ENCODE measurements at regions not wholly inside any gene's neighbourhood (a gene's known extent, or its start where the extent isn't known, plus 50 kb on each side); places are given as distances from the start of the nearest gene placed in this dataset.

DNA sequence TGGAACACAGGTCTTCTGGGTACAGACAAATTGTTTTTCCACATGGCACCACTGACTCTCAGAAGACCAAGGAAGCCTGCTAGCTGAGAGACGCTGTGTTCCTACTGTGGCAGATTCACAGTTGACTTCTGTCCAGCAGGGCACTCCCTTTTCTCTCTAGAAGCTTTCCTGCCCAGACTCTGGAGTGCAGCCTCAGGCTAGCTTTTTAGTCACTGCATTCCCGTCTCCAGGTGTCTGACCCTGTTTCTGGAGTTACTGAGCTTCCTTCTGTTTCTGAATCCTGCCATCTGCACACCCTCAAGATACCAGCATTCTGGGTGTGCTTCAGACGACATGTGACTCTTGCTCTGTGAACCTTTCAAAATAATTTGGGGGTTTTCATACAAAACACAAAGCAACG is 125.1 kb downstream of the TMEM200C start:
- no peak overlapping the region for H3K27ac ChIP-seq (ENCODE audit: low read depth)
- no peak overlapping the region; the same call in 1 of the 2 replicates for H2AFZ ChIP-seq
- DNase-seq (ENCODE audit: low spot score) (no peak), ATAC-seq (no peak)
- Mint-ChIP-seq H3K27ac (no peak overlapping the region), H3K4me1 (peaks cover 21% of the 10 kb centered on the region; the same call in 2 of the 3 replicates), H3K27me3 (ENCODE audit: insufficient read depth, low read depth, poor library complexity) (peaks cover 10% of the 10 kb centered on the region), H3K4me3 (no peak overlapping the region), H3K9me3 (no peaks in the 10 kb centered on the region; the same call in 2 of the 3 replicates), H3K36me3 (ENCODE audit: low read depth) (no peaks in the 10 kb centered on the region)
- no peaks in the 10 kb centered on the region for H3F3A ChIP-seq (replicated peaks; ENCODE audit: low read depth)
- TF ChIP-seq POLR2AphosphoS5 (IDR thresholded peaks at IDR 0.05; ENCODE audit: low read depth) (no peak), STAT1 (IDR thresholded peaks at IDR 0.05; ENCODE audit: unreplicated experiment) (no peak), CREB1 (CRISPR knock-in tag; IDR thresholded peaks at IDR 0.05; ENCODE audit: low read depth) (no peak), ZNF331 (CRISPR knock-in tag; IDR thresholded peaks at IDR 0.05; ENCODE audit: low read depth) (no peak), EZH2phosphoT487 (IDR thresholded peaks at IDR 0.05; ENCODE audit: unreplicated experiment) (no peak), JUNB (IDR thresholded peaks at IDR 0.05; ENCODE audit: unreplicated experiment) (no peak), EZH2 (IDR thresholded peaks at IDR 0.05; ENCODE audit: low read depth, unreplicated experiment) (no peak), ZNF114 (CRISPR knock-in tag; IDR thresholded peaks at IDR 0.05) (no peak), NANOG (IDR thresholded peaks at IDR 0.05; ENCODE audit: borderline replicate concordance) (no peak)
- TF ChIP-seq, protein P1, sequence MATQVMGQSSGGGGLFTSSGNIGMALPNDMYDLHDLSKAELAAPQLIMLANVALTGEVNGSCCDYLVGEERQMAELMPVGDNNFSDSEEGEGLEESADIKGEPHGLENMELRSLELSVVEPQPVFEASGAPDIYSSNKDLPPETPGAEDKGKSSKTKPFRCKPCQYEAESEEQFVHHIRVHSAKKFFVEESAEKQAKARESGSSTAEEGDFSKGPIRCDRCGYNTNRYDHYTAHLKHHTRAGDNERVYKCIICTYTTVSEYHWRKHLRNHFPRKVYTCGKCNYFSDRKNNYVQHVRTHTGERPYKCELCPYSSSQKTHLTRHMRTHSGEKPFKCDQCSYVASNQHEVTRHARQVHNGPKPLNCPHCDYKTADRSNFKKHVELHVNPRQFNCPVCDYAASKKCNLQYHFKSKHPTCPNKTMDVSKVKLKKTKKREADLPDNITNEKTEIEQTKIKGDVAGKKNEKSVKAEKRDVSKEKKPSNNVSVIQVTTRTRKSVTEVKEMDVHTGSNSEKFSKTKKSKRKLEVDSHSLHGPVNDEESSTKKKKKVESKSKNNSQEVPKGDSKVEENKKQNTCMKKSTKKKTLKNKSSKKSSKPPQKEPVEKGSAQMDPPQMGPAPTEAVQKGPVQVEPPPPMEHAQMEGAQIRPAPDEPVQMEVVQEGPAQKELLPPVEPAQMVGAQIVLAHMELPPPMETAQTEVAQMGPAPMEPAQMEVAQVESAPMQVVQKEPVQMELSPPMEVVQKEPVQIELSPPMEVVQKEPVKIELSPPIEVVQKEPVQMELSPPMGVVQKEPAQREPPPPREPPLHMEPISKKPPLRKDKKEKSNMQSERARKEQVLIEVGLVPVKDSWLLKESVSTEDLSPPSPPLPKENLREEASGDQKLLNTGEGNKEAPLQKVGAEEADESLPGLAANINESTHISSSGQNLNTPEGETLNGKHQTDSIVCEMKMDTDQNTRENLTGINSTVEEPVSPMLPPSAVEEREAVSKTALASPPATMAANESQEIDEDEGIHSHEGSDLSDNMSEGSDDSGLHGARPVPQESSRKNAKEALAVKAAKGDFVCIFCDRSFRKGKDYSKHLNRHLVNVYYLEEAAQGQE (IDR thresholded peaks at IDR 0.05; ENCODE audit: unreplicated experiment) = no peak
- TF ChIP-seq, protein P2, sequence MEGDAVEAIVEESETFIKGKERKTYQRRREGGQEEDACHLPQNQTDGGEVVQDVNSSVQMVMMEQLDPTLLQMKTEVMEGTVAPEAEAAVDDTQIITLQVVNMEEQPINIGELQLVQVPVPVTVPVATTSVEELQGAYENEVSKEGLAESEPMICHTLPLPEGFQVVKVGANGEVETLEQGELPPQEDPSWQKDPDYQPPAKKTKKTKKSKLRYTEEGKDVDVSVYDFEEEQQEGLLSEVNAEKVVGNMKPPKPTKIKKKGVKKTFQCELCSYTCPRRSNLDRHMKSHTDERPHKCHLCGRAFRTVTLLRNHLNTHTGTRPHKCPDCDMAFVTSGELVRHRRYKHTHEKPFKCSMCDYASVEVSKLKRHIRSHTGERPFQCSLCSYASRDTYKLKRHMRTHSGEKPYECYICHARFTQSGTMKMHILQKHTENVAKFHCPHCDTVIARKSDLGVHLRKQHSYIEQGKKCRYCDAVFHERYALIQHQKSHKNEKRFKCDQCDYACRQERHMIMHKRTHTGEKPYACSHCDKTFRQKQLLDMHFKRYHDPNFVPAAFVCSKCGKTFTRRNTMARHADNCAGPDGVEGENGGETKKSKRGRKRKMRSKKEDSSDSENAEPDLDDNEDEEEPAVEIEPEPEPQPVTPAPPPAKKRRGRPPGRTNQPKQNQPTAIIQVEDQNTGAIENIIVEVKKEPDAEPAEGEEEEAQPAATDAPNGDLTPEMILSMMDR (conservative IDR thresholded peaks at IDR 0.05; ENCODE audit: low read depth in 2 of 2) = no peak
- TF ChIP-seq, protein P3, sequence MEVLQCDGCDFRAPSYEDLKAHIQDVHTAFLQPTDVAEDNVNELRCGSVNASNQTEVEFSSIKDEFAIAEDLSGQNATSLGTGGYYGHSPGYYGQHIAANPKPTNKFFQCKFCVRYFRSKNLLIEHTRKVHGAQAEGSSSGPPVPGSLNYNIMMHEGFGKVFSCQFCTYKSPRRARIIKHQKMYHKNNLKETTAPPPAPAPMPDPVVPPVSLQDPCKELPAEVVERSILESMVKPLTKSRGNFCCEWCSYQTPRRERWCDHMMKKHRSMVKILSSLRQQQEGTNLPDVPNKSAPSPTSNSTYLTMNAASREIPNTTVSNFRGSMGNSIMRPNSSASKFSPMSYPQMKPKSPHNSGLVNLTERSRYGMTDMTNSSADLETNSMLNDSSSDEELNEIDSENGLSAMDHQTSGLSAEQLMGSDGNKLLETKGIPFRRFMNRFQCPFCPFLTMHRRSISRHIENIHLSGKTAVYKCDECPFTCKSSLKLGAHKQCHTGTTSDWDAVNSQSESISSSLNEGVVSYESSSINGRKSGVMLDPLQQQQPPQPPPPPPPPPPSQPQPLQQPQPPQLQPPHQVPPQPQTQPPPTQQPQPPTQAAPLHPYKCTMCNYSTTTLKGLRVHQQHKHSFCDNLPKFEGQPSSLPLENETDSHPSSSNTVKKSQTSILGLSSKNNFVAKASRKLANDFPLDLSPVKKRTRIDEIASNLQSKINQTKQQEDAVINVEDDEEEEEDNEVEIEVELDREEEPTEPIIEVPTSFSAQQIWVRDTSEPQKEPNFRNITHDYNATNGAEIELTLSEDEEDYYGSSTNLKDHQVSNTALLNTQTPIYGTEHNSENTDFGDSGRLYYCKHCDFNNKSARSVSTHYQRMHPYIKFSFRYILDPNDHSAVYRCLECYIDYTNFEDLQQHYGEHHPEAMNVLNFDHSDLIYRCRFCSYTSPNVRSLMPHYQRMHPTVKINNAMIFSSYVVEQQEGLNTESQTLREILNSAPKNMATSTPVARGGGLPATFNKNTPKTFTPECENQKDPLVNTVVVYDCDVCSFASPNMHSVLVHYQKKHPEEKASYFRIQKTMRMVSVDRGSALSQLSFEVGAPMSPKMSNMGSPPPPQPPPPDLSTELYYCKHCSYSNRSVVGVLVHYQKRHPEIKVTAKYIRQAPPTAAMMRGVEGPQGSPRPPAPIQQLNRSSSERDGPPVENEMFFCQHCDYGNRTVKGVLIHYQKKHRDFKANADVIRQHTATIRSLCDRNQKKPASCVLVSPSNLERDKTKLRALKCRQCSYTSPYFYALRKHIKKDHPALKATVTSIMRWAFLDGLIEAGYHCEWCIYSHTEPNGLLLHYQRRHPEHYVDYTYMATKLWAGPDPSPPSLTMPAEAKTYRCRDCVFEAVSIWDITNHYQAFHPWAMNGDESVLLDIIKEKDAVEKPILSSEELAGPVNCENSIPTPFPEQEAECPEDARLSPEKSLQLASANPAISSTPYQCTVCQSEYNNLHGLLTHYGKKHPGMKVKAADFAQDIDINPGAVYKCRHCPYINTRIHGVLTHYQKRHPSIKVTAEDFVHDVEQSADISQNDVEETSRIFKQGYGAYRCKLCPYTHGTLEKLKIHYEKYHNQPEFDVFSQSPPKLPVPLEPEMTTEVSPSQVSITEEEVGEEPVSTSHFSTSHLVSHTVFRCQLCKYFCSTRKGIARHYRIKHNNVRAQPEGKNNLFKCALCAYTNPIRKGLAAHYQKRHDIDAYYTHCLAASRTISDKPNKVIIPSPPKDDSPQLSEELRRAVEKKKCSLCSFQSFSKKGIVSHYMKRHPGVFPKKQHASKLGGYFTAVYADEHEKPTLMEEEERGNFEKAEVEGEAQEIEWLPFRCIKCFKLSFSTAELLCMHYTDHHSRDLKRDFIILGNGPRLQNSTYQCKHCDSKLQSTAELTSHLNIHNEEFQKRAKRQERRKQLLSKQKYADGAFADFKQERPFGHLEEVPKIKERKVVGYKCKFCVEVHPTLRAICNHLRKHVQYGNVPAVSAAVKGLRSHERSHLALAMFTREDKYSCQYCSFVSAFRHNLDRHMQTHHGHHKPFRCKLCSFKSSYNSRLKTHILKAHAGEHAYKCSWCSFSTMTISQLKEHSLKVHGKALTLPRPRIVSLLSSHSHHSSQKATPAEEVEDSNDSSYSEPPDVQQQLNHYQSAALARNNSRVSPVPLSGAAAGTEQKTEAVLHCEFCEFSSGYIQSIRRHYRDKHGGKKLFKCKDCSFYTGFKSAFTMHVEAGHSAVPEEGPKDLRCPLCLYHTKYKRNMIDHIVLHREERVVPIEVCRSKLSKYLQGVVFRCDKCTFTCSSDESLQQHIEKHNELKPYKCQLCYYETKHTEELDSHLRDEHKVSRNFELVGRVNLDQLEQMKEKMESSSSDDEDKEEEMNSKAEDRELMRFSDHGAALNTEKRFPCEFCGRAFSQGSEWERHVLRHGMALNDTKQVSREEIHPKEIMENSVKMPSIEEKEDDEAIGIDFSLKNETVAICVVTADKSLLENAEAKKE (CRISPR knock-in tag; IDR thresholded peaks at IDR 0.05) = no peak
- TF ChIP-seq, protein P4, sequence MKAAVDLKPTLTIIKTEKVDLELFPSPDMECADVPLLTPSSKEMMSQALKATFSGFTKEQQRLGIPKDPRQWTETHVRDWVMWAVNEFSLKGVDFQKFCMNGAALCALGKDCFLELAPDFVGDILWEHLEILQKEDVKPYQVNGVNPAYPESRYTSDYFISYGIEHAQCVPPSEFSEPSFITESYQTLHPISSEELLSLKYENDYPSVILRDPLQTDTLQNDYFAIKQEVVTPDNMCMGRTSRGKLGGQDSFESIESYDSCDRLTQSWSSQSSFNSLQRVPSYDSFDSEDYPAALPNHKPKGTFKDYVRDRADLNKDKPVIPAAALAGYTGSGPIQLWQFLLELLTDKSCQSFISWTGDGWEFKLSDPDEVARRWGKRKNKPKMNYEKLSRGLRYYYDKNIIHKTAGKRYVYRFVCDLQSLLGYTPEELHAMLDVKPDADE (IDR thresholded peaks at IDR 0.05) = no peak
- no peak overlapping the region for H3K4me3 ChIP-seq
- H3K4me2 ChIP-seq = no peak overlapping the region
- no peaks in the 10 kb centered on the region for H3K79me2 ChIP-seq (replicated peaks; ENCODE audit: insufficient read depth)
- H3K9me2 ChIP-seq (ENCODE audit: insufficient read depth) = 0 out of 2 replicates have a peak, but pooled peaks cover 6% of the 10 kb centered on the region
- 0 out of 2 replicates have a peak, but pooled peaks cover 11% of the 10 kb centered on the region for H3K4me1 ChIP-seq (ENCODE audit: insufficient read depth)
- no peaks in the 10 kb centered on the region for H3K27me3 ChIP-seq (ENCODE audit: insufficient read depth)
- no peaks in the 10 kb centered on the region for H4K20me1 ChIP-seq (replicated peaks; ENCODE audit: insufficient read depth)
- H3K36me3 ChIP-seq (ENCODE audit: insufficient read depth) = no peaks in the 10 kb centered on the region
